Keratinocyte (primary cell): ENCODE measurements at regions not wholly inside any gene's neighbourhood (a gene's known extent, or its start where the extent isn't known, plus 50 kb on each side); places are given as distances from the start of the nearest gene placed in this dataset.

Source experiments
- DNase-seq: peaks from one replicate; pipeline ENCODE4 v3.0.0-alpha.2; 2011; ENCODE audit warnings: low read depth, missing footprints, low spot score
- FAIRE-seq: peaks from 2 replicates; lab custom pipeline; 2011; peaks lifted over from hg19 to GRCh38; lab: Jason Lieb, UNC
- H2AFZ ChIP-seq: 2 replicates; pipeline ENCODE4 v1.6.0; 2012; ENCODE audit warnings: low read length, control low read depth, inconsistent platforms; ENCODE audit not compliant: control insufficient read depth
- H3K27ac ChIP-seq: 2 replicates; pipeline ENCODE4 v1.5.1; 2011; ENCODE audit warnings: low read length; ENCODE audit not compliant: control insufficient read depth, insufficient read depth
- H3K27me3 ChIP-seq: 3 replicates; pipeline ENCODE4 v1.6.0; 2011; ENCODE audit warnings: low read length; ENCODE audit not compliant: control insufficient read depth, insufficient read depth; ENCODE audit errors: extremely low read depth
- H3K36me3 ChIP-seq, 2 experiments: 2 replicates in 1 of 2; 3 replicates in 1 of 2; pipeline ENCODE4 v1.5.1; 2011; ENCODE audit warnings: low read length in 2 of 2, mild to moderate bottlenecking in 1 of 2; ENCODE audit not compliant: control insufficient read depth in 2 of 2, insufficient read depth in 2 of 2; ENCODE audit errors: extremely low read depth in 1 of 2
- H3K4me1 ChIP-seq: 3 replicates; pipeline ENCODE4 v1.5.1; 2011; ENCODE audit warnings: low read length; ENCODE audit not compliant: control insufficient read depth, insufficient read depth; ENCODE audit errors: extremely low read depth
- H3K4me2 ChIP-seq: 3 replicates; pipeline ENCODE4 v1.6.0; 2011; ENCODE audit warnings: low read depth, low read length; ENCODE audit not compliant: control insufficient read depth, insufficient read depth; ENCODE audit errors: extremely low read depth
- H3K4me3 ChIP-seq, 3 experiments: fragments of 200-600 bp in 1 of 3; sonication (generic) in 1 of 3; 2 replicates in 2 of 3; 3 replicates in 1 of 3; pipeline ENCODE4 v1.5.1; 2011 to 2016; ENCODE audit warnings: low read length in 3 of 3, mild to moderate bottlenecking in 3 of 3, control low read depth in 2 of 3, inconsistent platforms in 1 of 3, low read depth in 1 of 3, mixed read lengths in 1 of 3, mixed run types in 1 of 3, moderate library complexity in 1 of 3; ENCODE audit not compliant: control insufficient read depth in 2 of 3, insufficient read depth in 2 of 3; ENCODE audit errors: extremely low read depth in 1 of 3
- H3K79me2 ChIP-seq: 2 replicates; pipeline ENCODE4 v1.6.0; 2012; ENCODE audit warnings: low read length; ENCODE audit not compliant: control insufficient read depth, insufficient read depth
- H3K9ac ChIP-seq: 3 replicates; pipeline ENCODE4 v1.6.0; 2011; ENCODE audit warnings: low read length; ENCODE audit not compliant: control insufficient read depth, insufficient read depth; ENCODE audit errors: extremely low read depth
- H3K9me1 ChIP-seq: 3 replicates; pipeline ENCODE4 v1.6.0; 2011; ENCODE audit warnings: low read length; ENCODE audit not compliant: control insufficient read depth, insufficient read depth; ENCODE audit errors: extremely low read depth
- H3K9me3 ChIP-seq: 2 replicates; pipeline ENCODE4 v1.5.1; 2012; ENCODE audit warnings: low read depth, low read length; ENCODE audit not compliant: control insufficient read depth
- H4K20me1 ChIP-seq: 3 replicates; pipeline ENCODE4 v1.6.0; 2011; ENCODE audit warnings: low read length; ENCODE audit not compliant: control insufficient read depth, insufficient read depth; ENCODE audit errors: extremely low read depth
- EZH2 ChIP-seq: IDR thresholded peaks from one replicate; pipeline ENCODE4 v1.6.1; 2012; ENCODE audit warnings: inconsistent platforms, mild to moderate bottlenecking, low read length, moderate library complexity
- dilution Hi-C: fragments of 300-500 bp; cut with MboI; formaldehyde crosslinking; loops from one replicate; pipeline ENCODE4 v1.7.0; 2020; ENCODE audit warnings: low sequenced_read_pairs; ENCODE audit not compliant: extremely low pct_ligation_motif_present
- TF ChIP-seq, protein P1 (sequence below), 3 experiments: IDR thresholded peaks in 1 of 3; conservative IDR thresholded peaks in 1 of 3; optimal IDR thresholded peaks in 1 of 3; 2 replicates in 2 of 3; 3 replicates in 1 of 3; pipeline versions ENCODE3 to v1.5.1; 2011; ENCODE audit warnings: low read length in 3 of 3, mild to moderate bottlenecking in 3 of 3, moderate library complexity in 2 of 3, control low read depth in 1 of 3, inconsistent platforms in 1 of 3; ENCODE audit not compliant: insufficient read depth in 2 of 3; ENCODE audit errors: extremely low read depth in 1 of 3

DNA sequence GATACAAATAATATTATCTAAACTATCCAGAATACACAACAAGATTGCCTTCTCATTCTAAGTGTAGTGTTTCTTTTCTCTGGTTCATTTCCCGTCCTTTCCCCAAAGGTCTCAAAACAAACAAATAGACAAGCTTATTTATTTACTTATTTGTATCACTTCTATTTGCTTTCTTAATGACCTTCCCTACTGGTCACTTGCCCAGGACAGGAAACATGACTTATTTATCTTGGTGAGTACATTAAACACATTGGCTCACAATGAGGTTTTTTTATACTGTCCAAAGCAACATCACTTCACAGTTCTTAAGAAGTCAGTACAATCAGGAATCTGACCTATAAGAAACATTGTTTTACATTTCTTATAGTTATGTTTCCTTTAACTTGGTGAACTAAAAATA, 123.3 kb upstream of the KYNU start:
- H3K27ac ChIP-seq, result no peak overlapping the region
- no peaks in the 10 kb centered on the region for H3K27me3 ChIP-seq
- H3K4me3 ChIP-seq, result no peak overlapping the region
- peaks cover 7% of the 10 kb centered on the region for H3K4me1 ChIP-seq
- no peak overlapping the region for H3K9ac ChIP-seq
- DNase-seq, result no peak
- dilution Hi-C loops, result no loop called here
- no peaks in the 10 kb centered on the region for H3K9me1 ChIP-seq
- no peaks in the 10 kb centered on the region for H3K36me3 ChIP-seq
- no peaks in the 10 kb centered on the region for H4K20me1 ChIP-seq
- TF ChIP-seq EZH2, result no peak
- TF ChIP-seq, protein P1, sequence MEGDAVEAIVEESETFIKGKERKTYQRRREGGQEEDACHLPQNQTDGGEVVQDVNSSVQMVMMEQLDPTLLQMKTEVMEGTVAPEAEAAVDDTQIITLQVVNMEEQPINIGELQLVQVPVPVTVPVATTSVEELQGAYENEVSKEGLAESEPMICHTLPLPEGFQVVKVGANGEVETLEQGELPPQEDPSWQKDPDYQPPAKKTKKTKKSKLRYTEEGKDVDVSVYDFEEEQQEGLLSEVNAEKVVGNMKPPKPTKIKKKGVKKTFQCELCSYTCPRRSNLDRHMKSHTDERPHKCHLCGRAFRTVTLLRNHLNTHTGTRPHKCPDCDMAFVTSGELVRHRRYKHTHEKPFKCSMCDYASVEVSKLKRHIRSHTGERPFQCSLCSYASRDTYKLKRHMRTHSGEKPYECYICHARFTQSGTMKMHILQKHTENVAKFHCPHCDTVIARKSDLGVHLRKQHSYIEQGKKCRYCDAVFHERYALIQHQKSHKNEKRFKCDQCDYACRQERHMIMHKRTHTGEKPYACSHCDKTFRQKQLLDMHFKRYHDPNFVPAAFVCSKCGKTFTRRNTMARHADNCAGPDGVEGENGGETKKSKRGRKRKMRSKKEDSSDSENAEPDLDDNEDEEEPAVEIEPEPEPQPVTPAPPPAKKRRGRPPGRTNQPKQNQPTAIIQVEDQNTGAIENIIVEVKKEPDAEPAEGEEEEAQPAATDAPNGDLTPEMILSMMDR (optimal IDR thresholded peaks at IDR 0.05 in 1 of 3, IDR thresholded peaks at IDR 0.05 in 1 of 3, conservative IDR thresholded peaks at IDR 0.05 in 1 of 3; ENCODE audit: extremely low read depth in 1 of 3, insufficient read depth in 2 of 3, low read length in 3 of 3), result no peak
- H3K4me2 ChIP-seq, result no peak overlapping the region
- H2AFZ ChIP-seq, result no peak overlapping the region
- FAIRE-seq, result no peak
- H3K9me3 ChIP-seq, result no peaks in the 10 kb centered on the region
- H3K79me2 ChIP-seq, result no peaks in the 10 kb centered on the region

DNA sequence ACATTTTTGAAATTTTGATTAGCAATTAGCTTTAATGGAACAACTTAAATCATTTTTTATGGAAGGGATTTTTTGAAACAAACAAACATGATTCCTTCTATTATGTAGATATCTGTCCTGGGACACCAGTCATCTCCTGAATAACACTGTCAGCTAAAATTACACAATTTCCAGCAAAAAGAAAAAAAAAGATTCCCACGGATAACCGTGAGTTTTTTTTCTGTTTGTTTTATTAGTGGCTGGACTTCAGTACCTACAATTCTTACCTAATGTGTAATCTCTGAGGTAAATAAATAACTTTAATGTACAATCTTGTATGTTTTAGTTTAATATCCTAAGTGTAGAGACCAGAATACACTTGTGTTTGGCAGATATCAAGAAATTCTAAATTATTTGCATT, 126.6 kb upstream of the KYNU start:
- Histone ChIP-seq H3K4me3 (no peak overlapping the region), H3K79me2 (no peaks in the 10 kb centered on the region), H3K36me3 (no peaks in the 10 kb centered on the region), H3K9me3 (no peaks in the 10 kb centered on the region), H3K4me2 (no peak overlapping the region), H3K9ac (no peak overlapping the region), H3K27ac (no peak overlapping the region), H3K4me1 (no peaks in the 10 kb centered on the region), H3K27me3 (no peaks in the 10 kb centered on the region), H2AFZ (no peak overlapping the region), H4K20me1 (no peaks in the 10 kb centered on the region), H3K9me1 (no peaks in the 10 kb centered on the region)
- dilution Hi-C loops, result no loop called here
- DNase-seq (no peak), FAIRE-seq (no peak)
- no peak for TF ChIP-seq EZH2
- TF ChIP-seq, protein P1 (optimal IDR thresholded peaks at IDR 0.05 in 1 of 3, IDR thresholded peaks at IDR 0.05 in 1 of 3, conservative IDR thresholded peaks at IDR 0.05 in 1 of 3; ENCODE audit: extremely low read depth in 1 of 3, insufficient read depth in 2 of 3, low read length in 3 of 3), result no peak
